IMR-90 (cell line): ENCODE measurements at regions not wholly inside any gene's neighbourhood (a gene's known extent, or its start where the extent isn't known, plus 50 kb on each side); places are given as distances from the start of the nearest gene placed in this dataset. TPM values are rescaled to one million over a fixed set of nuclear protein-coding genes. Genes with fewer than 3 reads are reported as not detected.

ENCODE experiments used
- ATAC-seq: fragments of 200-7000 bp; cut with Tn5 transposase; 2 replicates; pipeline ENCODE4 v1.9.1; 2020; ENCODE audit warnings: low read depth, mild to moderate bottlenecking, moderate library complexity
- BruUV-seq: library from RNA; stranded (reverse); fragments of 400-500 nt; replicated peaks from 2 replicates; lab custom pipeline; 2021; lab: Mats Ljungman, UMichigan
- CTCF ChIA-PET: fragments of 300-600 bp; formaldehyde crosslinking; extraction: SDS; loops from one replicate; lab custom pipeline; 2021; ENCODE audit warnings: antibody characterized with exemption; lab: Yijun Ruan, JAX
- POLR2A ChIA-PET: fragments of 300-600 bp; sonication (Branson Sonifier 250); formaldehyde crosslinking; loops from one replicate; lab custom pipeline; 2022; ENCODE audit warnings: antibody characterized with exemption; ENCODE audit not compliant: unreplicated experiment; lab: Charles Lee
- DNase-seq: peaks from one replicate; pipeline ENCODE4 v3.0.0; 2013
- H2AFZ ChIP-seq: replicated peaks from 2 replicates; pipeline ENCODE3; 2013; ENCODE audit warnings: low read length, mild to moderate bottlenecking; ENCODE audit not compliant: poor library complexity
- H2AK5ac ChIP-seq: 2 replicates; pipeline ENCODE4 v1.6.1; 2013; ENCODE audit warnings: low read depth, low read length, inconsistent platforms
- H2AK9ac ChIP-seq: replicated peaks from 2 replicates; pipeline ENCODE3; 2013; ENCODE audit warnings: mild to moderate bottlenecking, low read depth, low read length, moderate library complexity; ENCODE audit not compliant: poor library complexity
- H2BK120ac ChIP-seq: 2 replicates; pipeline ENCODE4 v1.6.1; 2013; ENCODE audit warnings: low read depth, low read length, inconsistent platforms
- H2BK15ac ChIP-seq: 3 replicates; pipeline ENCODE4 v1.6.1; 2013; ENCODE audit warnings: low read depth, low read length, inconsistent platforms
- H2BK20ac ChIP-seq: 2 replicates; pipeline ENCODE4 v1.6.1; 2013; ENCODE audit warnings: low read depth, mild to moderate bottlenecking, inconsistent platforms, low read length, moderate library complexity
- H2BK5ac ChIP-seq: 2 replicates; pipeline ENCODE4 v1.6.1; 2013; ENCODE audit warnings: mild to moderate bottlenecking, low read depth, low read length, inconsistent platforms; ENCODE audit not compliant: poor library complexity, severe bottlenecking
- H3K14ac ChIP-seq: replicated peaks from 2 replicates; pipeline ENCODE4 v1.6.1; 2013; ENCODE audit warnings: low read depth, low read length, inconsistent platforms
- H3K18ac ChIP-seq: 2 replicates; pipeline ENCODE4 v1.6.1; 2013; ENCODE audit warnings: low read depth, low read length, control low read depth
- H3K23ac ChIP-seq: 2 replicates; pipeline ENCODE4 v1.6.1; 2013; ENCODE audit warnings: low read depth, low read length, inconsistent platforms
- H3K27ac ChIP-seq: 2 replicates; pipeline ENCODE4 v1.5.1; 2013; ENCODE audit warnings: mild to moderate bottlenecking, control low read depth, low read length; ENCODE audit not compliant: insufficient read depth
- H3K27me3 ChIP-seq: 2 replicates; pipeline ENCODE4 v1.6.1; 2013; ENCODE audit warnings: low read length; ENCODE audit not compliant: control insufficient read depth, insufficient read depth
- H3K36me3 ChIP-seq: 2 replicates; pipeline ENCODE4 v1.6.1; 2013; ENCODE audit warnings: low read length, mixed read lengths; ENCODE audit not compliant: control insufficient read depth, insufficient read depth
- H3K4ac ChIP-seq: 2 replicates; pipeline ENCODE4 v1.6.1; 2013; ENCODE audit warnings: low read depth, low read length, inconsistent platforms
- H3K4me1 ChIP-seq: 2 replicates; pipeline ENCODE4 v1.6.1; 2013; ENCODE audit warnings: low read length, mixed read lengths; ENCODE audit not compliant: control insufficient read depth, insufficient read depth
- H3K4me2 ChIP-seq: 2 replicates; pipeline ENCODE4 v1.6.1; 2013; ENCODE audit warnings: low read depth, mild to moderate bottlenecking, control low read depth, low read length, moderate library complexity
- H3K4me3 ChIP-seq: 2 replicates; pipeline ENCODE4 v1.5.1; 2013; ENCODE audit warnings: low read depth, mild to moderate bottlenecking, control low read depth, low read length, moderate library complexity; ENCODE audit not compliant: insufficient read depth
- H3K56ac ChIP-seq: 2 replicates; pipeline ENCODE4 v1.6.1; 2013; ENCODE audit warnings: low read length, inconsistent platforms; ENCODE audit not compliant: insufficient read depth; ENCODE audit errors: extremely low read depth
- H3K79me1 ChIP-seq, 2 experiments: 2 replicates each; pipeline ENCODE4 v1.6.1; 2013; ENCODE audit warnings: low read length in 2 of 2, inconsistent platforms in 1 of 2, low read depth in 1 of 2
- H3K9ac ChIP-seq: 2 replicates; pipeline ENCODE4 v1.6.1; 2013; ENCODE audit warnings: low read depth, low read length, control low read depth
- H3K9me1 ChIP-seq: 2 replicates; pipeline ENCODE4 v1.6.1; 2013; ENCODE audit warnings: low read length, inconsistent platforms; ENCODE audit not compliant: insufficient read depth
- H3K9me3 ChIP-seq: 2 replicates; pipeline ENCODE4 v1.6.1; 2013; ENCODE audit warnings: low read length; ENCODE audit not compliant: control insufficient read depth, insufficient read depth
- H4K20me1 ChIP-seq: 2 replicates; pipeline ENCODE4 v1.6.1; 2013; ENCODE audit warnings: low read length, inconsistent platforms; ENCODE audit not compliant: insufficient read depth
- H4K5ac ChIP-seq: 2 replicates; pipeline ENCODE4 v1.6.1; 2013; ENCODE audit warnings: mild to moderate bottlenecking, low read depth, low read length, control low read depth
- H4K8ac ChIP-seq, 2 experiments: 2 replicates each; pipeline ENCODE4 v1.6.1; 2013; ENCODE audit warnings: low read depth in 2 of 2, low read length in 2 of 2, control low read depth in 1 of 2, inconsistent platforms in 1 of 2
- H4K91ac ChIP-seq: 2 replicates; pipeline ENCODE4 v1.6.1; 2013; ENCODE audit warnings: low read depth, low read length, inconsistent platforms; ENCODE audit not compliant: insufficient read depth
- CHD1 ChIP-seq: IDR thresholded peaks from 2 replicates; pipeline ENCODE4 v1.6.1; 2012; ENCODE audit warnings: low read depth, low read length, improper control_type of control experiment
- ELK1 ChIP-seq: fragments of 150-350 bp; IDR thresholded peaks from 2 replicates; pipeline ENCODE4 v1.6.1; 2016; ENCODE audit warnings: low read depth, mild to moderate bottlenecking, low read length, moderate library complexity, borderline replicate concordance
- FOS ChIP-seq: fragments of 150-350 bp; IDR thresholded peaks from 2 replicates; pipeline ENCODE4 v1.6.1; 2016; ENCODE audit warnings: low read depth, low read length
- MXI1 ChIP-seq: IDR thresholded peaks from 2 replicates; pipeline ENCODE4 v1.6.1; 2012; ENCODE audit warnings: low read depth, mild to moderate bottlenecking, low read length, moderate library complexity, borderline replicate concordance
- RFX5 ChIP-seq: IDR thresholded peaks from 2 replicates; pipeline ENCODE4 v1.8.0; 2012; ENCODE audit warnings: low read depth, mild to moderate bottlenecking, low read length, moderate library complexity
- WGBS, 2 experiments: methylation state at CpG; one replicate each; pipeline versions ENCODE4 v1.1.5 to v1.1.7; 2013; ENCODE audit warnings: missing lambda C conversion rate in 2 of 2; ENCODE audit not compliant: insufficient read length in 1 of 2; ENCODE audit errors: extremely low coverage in 2 of 2; 5-methylcytosine and 5-hydroxymethylcytosine counted together
- dilution Hi-C: fragments of 300-500 bp; cut with HindIII; formaldehyde crosslinking; loops from one replicate; pipeline ENCODE4 v1.14.3; 2018; ENCODE audit warnings: low sequenced_read_pairs; ENCODE audit not compliant: unreplicated experiment
- in situ Hi-C: fragments of 300-500 bp; cut with MboI; formaldehyde crosslinking; loops from 3 replicates; pipeline ENCODE4 v1.14.3; 2019; ENCODE audit warnings: low sequenced_read_pairs, inconsistent platforms, mixed read lengths
- intact Hi-C: fragments of 100-400 bp; cut with micrococcal nuclease; formaldehyde crosslinking; loops from 2 replicates; pipeline ENCODE4 v1.10.0; 2022
- microRNA-seq, 2 experiments: library from miRNA; stranded (forward) in 1 of 2; unstranded in 1 of 2; fragments of 10-50 nt in 1 of 2; fragments of <30 nt in 1 of 2; gene quantifications in 1 of 2; microRNA quantifications in 1 of 2; one replicate each; pipeline versions ENCODE3 to v1.1.0; 2013 to 2020; ENCODE audit not compliant: insufficient read depth in 1 of 2, insufficient read length in 1 of 2, unreplicated experiment in 1 of 2
- small RNA-seq, 5 experiments: library from RNA; depleted of rRNA; stranded (forward); fragments of <200 nt; gene quantifications; one replicate each; pipeline ENCODE3, GENCODE V24; 2012

DNA sequence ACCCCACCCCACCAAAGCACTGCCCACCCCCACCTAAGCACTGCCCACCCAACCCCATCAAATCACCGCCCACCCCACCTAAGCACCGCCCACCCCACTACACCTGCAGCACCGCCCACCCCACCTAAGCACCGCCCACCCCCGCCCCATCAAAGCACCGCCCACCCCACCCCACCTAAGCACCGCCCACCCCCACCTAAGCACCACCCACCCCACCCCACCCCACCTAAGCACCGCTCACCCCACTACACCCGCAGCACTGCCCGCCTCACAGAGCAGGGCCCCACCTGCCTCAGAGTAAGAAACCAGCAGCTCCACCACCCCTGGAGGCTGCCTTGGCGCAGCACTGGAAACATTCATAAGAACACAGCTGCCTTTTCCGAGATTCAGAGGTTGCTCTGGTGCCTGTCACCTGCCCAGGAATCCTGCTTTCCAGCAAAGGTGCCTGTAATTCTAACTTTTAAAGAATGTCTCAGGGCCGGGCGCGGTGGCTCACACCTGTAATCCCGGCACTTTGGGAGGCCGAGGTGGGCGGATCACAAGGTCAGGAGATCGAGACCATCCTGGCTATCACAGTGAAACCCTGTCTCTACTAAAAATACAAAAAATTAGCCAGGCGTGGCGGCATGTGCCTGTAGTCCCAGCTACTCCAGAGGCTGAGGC, 148.2 kb downstream of the BMP7 start:
- Histone ChIP-seq H3K9me1 (no peaks in the 10 kb centered on the region), H3K4me2 (no peak overlapping the region), H3K9ac (no peak overlapping the region), H2BK20ac (no peak overlapping the region), H4K8ac (no peak overlapping the region), H2AFZ (no peak overlapping the region), H3K56ac (no peak overlapping the region), H3K27me3 (no peaks in the 10 kb centered on the region), H4K5ac (no peak overlapping the region), H3K4me1 (no peaks in the 10 kb centered on the region), H2BK120ac (no peak overlapping the region), H2BK15ac (no peak overlapping the region), H2BK5ac (no peak overlapping the region), H4K20me1 (no peaks in the 10 kb centered on the region), H2AK9ac (no peak overlapping the region), H3K23ac (no peak overlapping the region), H3K27ac (no peak overlapping the region), H2AK5ac (no peak overlapping the region), H3K79me1 (no peaks in the 10 kb centered on the region), H3K4ac (no peak overlapping the region), H3K4me3 (no peak overlapping the region), H3K9me3 (peaks cover 8% of the 10 kb centered on the region), H4K91ac (no peak overlapping the region), H3K18ac (no peak overlapping the region), H3K36me3 (no peaks in the 10 kb centered on the region), H3K14ac (no peak overlapping the region)
- ChIA-PET POLR2A (no interaction called here), CTCF (no interaction called here)
- dilution Hi-C loops = no loop called here
- TF ChIP-seq CHD1 (no peak), FOS (no peak), ELK1 (no peak), RFX5 (no peak), MXI1 (no peak)
- no TSS peak for BruUV-seq
- no peak for DNase-seq
- 86% methylated on average over 4 of the region's 21 CpGs; no CpG with 5 or more reads in 1 of the 2 experiments for WGBS, 2 experiments
- no peak for ATAC-seq
- in situ Hi-C loops = no loop called here
- intact Hi-C loops = no loop called here

Small RNAs in the stretch of these regions (microRNA-seq; reads per million reads assigned to microRNA genes)
- not detected for gene RNU6-929P (ENCODE audit: insufficient read depth, insufficient read length)

Small RNAs in the stretch of these regions (small RNA-seq; reads per million reads assigned to genes)
- 0 to 1.2 (median 0) reads per million in 5 experiments for gene RNU6-929P
